GM18511 (cell line): ENCODE measurements at regions not wholly inside any gene's neighbourhood (a gene's known extent, or its start where the extent isn't known, plus 50 kb on each side); places are given as distances from the start of the nearest gene placed in this dataset.

ENCODE experiments used
- ATAC-seq: cut with Tn5 transposase; IDR thresholded peaks from one replicate; pipeline ENCODE4 v1.9.1; 2021; ENCODE audit warnings: mild to moderate bottlenecking, moderate library complexity; ENCODE audit not compliant: unreplicated experiment

DNA sequence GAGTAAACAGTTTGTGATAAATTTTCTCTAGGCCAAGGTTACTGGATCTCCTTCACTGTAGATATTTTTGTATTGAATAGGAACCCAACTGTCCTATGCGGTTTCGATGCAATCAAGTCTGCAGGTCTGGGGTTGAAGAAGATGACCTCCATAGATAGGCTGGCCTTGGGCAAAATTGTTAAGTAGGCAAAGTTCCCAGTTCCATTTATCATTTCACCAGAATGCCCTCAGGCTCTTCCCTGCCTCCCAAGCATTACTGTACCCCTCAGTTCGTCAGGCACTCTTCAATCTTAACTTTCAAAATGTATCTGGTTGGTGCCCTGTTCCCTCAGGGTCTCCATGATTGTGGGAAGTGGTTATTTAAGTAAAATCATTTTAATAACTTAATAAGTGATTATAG, 1802.9 kb upstream of the WWC1 start:
- ATAC-seq, result no peak

DNA sequence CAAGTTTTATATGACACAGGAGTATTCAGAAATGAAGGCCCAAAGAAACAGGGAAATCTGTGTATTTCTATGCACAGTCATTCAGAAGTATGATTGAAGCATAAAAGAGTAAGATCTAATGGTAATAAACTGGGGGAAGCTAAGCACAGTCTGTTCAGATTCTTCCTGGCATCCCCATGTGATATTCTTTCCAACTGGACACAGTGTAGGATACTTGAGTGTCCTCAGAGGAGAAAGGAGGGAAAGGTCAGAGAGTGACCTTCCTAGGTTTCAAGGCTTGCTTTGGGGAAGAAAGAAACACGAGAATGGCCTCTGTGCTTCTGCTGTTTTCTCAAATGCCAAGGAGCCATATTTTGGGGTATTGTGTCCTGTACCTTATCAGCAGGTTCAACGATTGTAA, 1798.4 kb upstream of the WWC1 start:
- ATAC-seq, result no peak

DNA sequence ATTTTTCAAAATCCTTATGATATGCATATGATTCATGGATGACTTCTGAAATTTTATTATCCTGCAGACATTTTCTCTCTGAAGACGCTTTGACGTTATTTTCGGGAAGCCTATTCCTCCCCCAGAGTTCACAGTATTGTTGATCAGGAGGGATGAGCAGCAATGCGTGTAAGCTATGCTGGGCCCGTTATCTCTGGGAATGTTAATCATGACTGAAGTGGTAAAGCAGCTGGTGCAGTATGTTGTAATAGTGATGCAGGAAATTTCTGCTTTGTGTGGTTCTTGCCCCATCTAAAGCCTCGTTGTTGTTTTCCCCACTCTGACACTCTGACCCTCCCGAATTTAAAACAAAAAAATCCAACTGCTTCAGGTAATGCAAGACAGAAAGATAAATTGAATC, 1797.8 kb upstream of the WWC1 start:
- no peak for ATAC-seq

DNA sequence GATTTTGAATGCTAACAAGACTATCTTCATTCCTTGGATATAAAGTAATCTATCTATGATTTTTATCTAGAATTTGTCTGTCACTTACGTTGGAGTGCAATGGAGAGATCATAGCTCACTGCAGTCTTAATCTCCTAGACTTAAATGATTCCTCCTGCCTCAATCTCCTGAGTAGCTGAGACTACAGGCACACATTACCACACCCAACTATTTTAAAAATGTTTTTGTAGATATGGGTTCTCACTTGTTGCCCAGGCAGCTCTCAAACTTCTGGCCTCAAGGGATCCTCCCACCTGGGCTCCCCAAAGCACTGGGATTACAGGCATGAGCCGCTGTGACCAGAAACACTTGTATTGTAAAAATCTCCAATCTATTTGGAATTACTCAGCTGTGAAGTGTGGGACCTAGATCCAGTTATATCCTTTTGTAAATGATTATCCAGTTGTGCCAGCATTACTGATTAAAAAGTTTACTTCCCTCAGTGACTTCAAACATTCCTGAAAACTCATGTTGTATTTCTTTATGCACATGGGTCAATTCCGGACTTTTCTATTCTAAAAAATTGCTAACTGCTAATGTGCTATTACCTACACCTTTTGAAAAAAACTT, 1793.8 kb upstream of the WWC1 start:
- ATAC-seq, result no peak

DNA sequence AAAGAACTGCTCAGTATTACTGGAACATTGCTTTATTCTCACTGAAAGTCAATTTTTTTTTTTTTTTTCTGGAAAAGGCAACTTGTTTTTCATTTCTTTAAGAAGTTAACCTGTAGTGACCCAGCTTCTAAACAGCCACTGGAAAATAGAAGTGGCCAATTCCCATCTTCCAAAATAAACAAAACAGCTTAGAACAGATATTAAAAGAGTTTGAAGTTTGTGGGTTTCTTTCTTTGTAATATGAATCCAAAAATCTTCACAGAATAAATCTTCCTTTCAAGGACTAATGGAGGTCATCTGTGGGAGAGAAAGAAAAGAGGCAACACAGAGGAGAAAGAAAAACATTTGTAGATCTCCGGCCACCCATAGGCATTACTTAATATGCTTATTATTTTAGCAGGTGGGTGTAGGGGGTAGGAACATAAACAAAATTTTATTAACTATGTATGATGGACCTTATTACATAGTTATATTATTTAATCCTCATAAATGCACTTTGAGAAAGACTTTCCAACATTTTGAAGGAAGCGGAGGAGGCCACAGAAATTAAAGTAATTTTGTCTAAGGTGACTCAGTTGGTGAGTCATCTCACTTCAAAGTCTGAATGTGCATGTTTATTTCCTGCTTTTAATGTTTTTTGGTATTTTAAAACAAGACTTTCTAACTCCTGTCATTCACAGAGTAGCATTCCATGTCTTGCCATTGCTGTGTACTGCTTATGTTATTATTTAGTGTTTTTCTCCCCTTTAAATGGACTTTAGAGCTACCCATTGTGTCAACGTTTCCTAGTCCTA, 1791.8 kb upstream of the WWC1 start:
- no peak for ATAC-seq

DNA sequence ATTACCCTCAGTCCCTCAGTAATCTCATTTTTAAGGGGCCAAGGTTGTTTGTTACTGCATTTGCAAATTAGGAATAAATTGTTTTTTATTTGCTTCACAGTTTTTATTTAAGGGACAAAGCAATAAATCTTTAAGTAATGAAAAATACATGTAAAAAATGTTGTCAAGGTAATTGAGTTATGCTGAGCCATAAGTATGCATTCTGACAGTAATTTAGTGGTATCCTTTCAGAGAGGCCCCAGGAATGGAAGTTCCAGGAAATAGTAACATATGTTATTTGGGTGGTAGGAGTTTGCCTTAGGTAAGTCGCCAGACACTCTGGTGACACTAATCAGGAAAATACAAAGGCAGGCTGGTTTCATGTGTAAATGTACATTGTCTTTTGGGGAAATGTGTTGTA, 1787.9 kb upstream of the WWC1 start:
- no peak for ATAC-seq

DNA sequence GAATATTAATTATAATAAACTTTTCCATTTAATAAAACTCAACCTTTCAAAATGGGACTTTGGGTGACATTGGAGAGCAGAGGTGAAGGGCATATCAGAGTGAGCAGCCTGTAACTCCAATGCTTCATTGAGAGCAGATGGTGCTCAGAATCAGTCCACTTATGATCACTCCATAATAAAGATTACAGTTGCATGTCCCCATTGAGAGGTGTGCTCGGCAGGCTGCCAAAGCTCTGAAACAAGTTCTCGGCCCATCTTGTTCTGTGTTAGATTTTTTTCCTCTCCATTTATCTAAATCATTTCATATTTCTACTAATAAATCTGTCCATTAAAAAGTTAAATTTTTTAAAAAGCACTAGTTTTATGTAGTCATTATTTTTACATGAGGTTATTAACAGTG, 1786.4 kb upstream of the WWC1 start:
- ATAC-seq, result no peak

DNA sequence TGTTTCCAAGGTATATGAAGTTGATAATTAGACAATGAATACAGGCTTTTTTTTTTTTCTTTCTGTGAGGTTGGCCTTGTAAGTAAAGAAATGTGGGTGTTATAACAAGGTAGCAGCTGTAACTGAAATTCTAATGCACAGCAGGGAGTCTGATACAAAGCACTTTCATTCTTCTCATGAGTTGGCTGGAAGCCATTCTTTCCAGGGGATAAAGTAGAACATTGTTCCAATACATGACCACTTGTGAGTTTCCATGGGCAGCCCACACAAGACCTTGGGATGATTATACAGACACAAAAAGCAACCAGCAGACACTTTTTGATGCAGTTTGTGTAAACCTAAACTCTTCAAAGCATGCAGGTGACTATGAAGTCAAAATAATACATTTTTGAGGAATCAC, 1785.9 kb upstream of the WWC1 start:
- no peak for ATAC-seq

DNA sequence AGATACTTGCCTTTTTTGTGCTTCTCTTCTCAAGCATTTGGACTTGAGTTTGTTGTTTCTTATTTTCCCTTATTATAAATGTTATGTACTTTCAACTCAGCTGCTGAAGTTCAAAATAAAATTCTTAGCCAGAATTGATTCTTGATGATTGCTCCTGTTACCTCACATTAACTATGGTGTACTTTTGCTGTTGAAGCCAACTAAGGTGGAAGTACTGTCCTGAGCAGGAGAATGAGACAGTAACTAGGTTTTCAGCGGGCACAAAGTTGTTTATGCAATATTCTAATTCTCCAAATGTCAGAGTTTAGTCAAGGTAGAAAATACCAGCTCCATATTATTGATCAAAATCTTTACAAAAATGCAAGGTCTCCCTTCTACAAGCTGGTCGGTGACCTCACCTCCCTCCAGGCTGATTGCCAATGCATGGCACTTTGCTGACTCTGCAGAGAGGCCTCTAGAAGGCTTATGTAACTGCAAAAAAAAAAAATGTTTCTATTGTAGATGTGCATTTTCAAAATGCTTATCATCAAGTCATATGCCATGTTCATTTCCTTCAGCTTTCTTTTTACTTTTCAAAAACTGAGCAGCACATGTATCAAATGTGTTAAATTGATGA, 1783.5 kb upstream of the WWC1 start:
- ATAC-seq, result no peak

DNA sequence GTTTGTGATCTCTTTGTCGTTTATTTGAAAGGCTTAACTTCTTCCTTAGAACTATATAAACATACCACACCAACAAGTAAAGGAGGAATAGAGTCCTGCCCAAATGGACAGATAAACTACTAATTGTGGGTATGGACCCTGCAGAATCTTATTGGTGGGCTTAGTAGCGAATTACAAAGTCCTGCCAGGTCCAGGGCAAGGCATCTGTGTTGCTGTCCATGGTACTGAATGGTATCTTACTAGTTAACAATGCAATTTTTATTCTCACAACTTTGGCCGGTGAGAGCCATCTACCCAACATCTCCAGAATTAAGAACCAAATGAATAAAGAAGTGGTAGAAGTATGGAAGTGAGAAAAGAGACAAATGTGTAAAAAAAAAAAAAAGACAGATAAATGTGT, 1782.4 kb upstream of the WWC1 start:
- ATAC-seq, result no peak

DNA sequence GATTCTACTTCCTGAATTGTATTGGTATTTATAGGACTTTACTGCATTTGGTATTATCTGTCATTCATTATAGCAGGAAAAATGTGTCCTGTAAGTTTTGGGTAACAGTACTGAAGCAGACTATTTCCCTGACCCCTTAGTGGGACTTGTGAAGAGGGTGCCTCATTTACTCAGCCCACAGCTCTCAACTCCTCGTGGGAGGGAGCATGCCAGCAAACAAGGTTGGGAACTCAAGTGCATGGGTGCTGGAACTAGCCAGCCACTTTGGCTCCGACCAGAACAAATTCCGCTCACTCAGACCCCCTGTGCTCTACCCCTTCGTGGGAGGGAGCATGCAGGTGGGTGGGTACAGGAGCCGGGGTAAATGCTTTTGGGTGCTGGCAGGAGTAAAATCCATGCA, 1773.5 kb upstream of the WWC1 start:
- ATAC-seq, result no peak

DNA sequence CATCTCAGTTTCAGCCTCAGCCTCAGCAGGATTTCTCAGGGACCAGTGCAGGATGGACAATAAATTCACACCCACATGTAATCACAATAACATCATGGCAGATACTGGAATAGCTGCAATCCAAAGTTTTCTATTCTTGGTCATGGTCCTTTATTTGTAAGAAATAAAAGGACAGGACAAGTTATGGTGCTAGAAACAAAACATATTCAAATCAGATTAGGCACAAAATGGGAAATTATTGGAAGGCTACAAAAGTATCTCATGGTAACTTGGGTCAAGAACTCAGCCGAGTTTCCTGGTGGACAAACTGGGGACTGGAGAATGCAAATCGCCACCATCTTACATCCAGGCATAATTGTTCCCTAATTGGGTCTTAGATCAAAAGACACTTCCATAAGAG, 1768.2 kb upstream of the WWC1 start:
- ATAC-seq, result no peak

DNA sequence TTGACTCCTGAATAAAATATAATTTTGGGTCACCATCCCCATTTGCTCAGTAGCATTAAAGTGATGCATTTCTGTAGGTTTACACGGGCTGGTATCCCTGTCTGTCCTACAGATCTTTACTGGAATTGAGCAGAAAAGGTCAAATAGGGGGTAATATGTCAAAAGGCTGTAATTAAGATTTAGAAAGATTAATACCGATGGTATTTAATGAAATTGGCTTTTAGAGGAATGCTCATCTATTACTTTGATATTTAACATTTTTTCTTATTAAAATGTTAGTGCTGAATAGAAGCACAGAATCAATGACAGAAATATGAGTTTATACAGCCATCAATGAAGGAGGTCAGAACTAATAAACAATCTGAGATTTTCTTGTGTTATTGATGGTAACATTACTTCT, 1762.2 kb upstream of the WWC1 start:
- ATAC-seq, result no peak

DNA sequence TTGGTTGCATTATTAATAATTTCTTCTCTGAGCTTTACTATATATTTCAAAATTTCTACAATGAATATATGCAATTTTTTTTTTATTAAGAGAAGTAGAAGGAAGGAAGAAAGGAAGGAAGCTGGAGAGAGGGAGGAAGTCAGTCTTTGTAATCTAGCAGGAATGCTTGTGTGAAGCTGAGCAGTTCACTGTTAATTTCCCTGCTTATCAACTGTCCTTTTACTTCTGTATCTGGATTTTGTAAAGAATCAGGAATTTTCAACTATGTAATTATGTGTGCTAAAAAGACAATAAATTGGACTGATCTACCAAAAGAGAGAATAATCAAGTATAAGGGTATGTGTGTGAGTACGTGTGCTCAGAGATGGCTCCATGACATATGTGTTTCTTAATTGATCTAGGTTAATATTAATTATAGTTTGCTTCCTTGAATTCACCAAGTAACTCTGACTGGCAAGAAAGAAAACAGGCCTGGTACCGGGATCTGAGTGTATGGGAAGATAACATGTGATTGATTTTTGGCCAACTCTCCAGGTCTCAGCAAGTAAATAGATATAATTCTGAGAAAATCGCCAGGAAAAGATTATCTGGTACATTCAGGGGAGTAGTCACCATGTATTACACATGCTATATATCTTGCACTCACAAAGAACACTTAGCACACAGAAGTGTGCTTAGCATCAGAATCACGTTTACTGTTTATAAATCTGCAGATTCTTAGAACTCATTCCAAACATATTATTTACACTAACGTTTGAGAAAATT, 1758.8 kb upstream of the WWC1 start:
- no peak for ATAC-seq

DNA sequence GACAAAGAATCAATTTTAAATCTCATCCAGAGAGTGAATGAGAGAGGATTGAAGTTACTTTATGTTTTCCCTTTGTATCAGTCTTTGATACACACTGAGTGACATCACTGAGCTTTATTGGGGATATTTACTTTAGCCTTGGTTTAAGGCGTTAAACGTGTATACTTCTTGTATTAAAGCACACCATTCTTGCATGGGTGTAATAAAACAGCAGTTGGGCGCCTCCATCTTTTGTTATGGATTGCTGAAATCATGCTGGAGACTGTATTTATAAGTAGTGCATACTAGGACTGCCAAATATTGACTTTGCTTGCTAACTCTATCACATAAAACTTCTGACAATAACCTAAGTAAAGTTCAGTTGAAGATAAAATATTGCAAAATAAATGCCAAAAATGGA, 1755.8 kb upstream of the WWC1 start:
- ATAC-seq, result no peak

DNA sequence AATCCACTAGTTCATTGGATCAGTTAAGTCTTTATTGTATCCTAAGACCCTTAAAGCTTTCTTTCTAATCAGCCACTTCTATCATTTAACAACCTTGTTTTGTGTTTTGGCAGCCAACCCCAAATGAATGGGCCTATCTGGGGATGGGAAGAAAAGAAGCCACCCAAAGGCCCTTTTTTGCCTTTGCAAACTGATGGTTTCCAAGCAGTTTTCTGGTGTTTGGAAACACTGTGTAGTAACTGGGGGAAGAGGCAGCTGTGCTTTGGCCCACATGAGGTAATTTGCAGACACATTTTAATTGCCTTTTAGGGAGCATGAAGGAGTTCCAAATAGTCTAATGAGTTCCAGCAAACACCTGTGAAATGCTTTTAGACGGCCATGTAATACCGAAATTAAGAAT, 1751.3 kb upstream of the WWC1 start:
- no peak for ATAC-seq

DNA sequence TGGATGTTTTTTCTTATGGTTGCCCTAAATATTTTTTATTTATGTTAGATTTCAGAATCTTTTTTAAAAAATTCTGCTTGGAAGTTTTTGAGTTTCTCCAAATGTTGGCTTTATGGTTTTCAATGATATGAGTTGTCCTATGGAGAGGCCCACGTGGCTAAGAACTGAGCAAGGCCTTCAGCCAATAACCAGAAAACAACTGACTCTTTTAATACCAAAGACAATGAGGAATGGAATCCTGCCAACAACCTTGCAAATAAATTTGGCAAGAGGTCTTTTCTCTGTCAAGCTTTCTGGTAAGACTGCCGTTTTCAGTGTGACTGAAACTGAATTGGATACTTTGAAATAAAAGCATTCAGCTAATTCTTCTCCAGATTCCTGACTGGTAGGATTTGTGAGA, 1740.1 kb upstream of the WWC1 start:
- ATAC-seq, result no peak

DNA sequence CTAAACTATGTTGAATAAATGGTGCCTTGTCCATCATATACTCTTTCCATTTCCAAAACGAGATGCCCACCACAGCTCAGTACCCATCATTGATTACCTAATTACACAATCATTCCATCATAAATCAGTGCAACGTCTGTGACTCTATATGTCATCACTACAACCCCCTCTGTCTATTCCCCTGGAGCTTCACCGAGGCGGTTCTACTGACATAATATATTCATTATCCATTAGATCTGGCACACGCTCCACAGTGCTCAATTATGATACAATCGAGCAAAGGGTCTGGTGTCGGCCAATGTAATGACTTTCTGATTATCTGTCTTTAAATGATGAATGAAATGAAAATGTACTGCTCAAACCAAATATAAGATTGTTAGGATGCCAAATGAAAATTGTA, 1737.7 kb upstream of the WWC1 start:
- ATAC-seq, result no peak

DNA sequence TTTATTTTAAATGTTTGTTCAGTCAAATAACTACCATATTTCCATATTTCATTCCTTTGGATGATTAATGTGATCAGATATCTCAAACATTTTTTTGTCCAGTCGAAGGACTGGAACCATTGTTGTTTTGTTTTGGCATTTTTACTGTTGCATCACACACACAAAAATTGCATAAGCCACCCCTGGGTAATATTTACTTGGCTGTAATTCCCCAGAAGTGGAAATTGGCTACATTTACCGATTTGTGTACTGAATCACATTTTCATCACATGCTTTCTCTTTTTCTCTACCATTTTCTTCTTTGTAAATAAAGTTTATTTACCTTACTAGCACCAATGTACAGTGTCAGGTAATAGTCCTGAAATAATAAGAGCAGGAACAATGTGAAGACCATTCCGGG, 1729.7 kb upstream of the WWC1 start:
- ATAC-seq, result no peak

DNA sequence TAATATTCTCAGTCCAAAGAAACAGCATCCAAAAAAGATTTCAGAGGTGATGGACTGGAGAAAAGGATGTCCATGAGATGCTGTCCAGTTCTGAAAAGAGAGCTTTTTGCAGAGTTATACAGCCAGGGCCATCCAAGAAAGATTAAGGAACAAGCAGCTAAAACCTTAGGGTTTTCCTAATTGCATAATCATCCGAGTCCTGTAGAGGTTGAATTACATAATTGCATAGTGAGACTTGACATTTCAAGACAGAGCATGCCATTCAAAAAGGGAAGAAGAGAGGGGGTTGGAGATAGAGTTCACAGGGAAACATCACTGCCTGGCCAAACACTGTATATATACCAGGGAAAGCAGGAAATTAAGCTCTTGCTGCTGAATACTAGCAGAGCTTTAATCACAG, 1729.2 kb upstream of the WWC1 start:
- no peak for ATAC-seq

DNA sequence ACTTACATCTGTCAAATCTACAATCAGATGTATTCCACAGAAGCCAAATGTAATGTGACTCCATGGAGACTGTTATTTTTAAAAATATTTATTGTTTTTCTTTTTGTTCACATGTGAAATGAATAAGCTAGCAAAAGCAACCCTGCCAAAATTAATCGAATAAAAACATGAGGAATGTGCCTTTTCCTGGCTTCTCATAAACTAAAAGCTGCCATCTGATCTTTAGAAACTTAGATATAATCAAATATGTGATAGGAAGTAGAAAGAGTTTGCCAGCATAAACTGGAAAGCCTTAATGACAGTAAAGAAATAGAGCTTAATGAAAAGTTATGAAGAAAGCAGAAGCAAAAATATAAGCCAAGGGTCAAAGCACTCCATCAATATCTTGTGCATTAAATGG, 1724.7 kb upstream of the WWC1 start:
- ATAC-seq, result no peak

DNA sequence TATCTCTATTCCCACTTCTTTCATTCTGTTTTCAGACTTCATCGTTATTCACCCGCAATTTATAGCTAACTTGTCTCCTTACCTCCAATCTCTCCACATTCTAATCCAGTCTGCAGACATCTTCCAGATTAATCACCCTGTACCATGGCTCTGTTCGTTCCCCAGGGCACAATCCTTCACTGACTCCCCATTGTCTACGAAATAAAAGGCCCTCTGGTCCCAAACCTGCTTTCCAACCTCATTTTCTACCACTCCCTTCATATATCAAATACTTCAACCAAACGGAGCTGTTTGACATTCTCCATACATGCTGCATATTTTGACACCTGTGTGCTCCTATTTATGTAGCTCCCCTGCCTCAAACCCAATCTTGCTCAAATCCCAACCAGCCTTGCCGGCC, 1720.6 kb upstream of the WWC1 start:
- ATAC-seq, result no peak
